Stimulated activated CD4-positive, alpha-beta T cell treated with anti-CD3 and anti-CD28 coated beads, Interleukin-12 subunit alpha, Interleukin-12 subunit beta, amount 100 ng/mL, for 24 hours (primary cell): ENCODE measurements at regions not wholly inside any gene's neighbourhood (a gene's known extent, or its start where the extent isn't known, plus 50 kb on each side); places are given as distances from the start of the nearest gene placed in this dataset.

ENCODE experiments used
- DNase-seq, 2 experiments: peaks; one replicate each; pipeline ENCODE4 v3.0.0-alpha.2; 2020; ENCODE audit warnings: low read depth in 2 of 2

DNA sequence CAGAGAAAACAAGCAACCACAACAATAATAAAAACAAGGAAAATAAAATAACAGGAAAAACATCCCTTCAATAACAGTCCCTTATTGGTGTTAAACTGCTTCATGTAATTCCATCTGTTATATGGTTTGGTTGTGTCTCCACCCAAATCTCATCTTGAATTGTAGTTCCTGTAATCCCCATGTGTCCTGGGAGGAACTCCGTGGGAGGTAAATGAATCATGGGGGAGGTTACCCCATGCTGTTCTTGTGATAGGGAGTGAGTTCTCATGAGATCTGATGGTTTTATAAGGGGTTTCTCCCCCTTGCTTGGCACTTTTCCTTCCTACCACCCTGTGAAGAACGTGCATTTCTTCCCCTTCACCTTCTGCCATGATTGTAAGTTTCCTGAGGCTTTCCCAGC is 369.8 kb downstream of the TMEM232 start:
- DNase-seq = no peak

GRCh38 chr5:110359221-110359620 is 367.2 kb downstream of the TMEM232 start:
- no peak for DNase-seq

- DNase-seq = no peak
Measured at GRCh38 chr5:110361471-110361870, 365.0 kb downstream of the TMEM232 start.

- DNase-seq = no peak
Measured at GRCh38 chr5:110362261-110362660, 364.2 kb downstream of the TMEM232 start.

GRCh38 chr5:110366716-110367115 is 359.8 kb downstream of the TMEM232 start:
- no peak for DNase-seq
